DND-41 (cell line): ENCODE measurements at regions not wholly inside any gene's neighbourhood (a gene's known extent, or its start where the extent isn't known, plus 50 kb on each side); places are given as distances from the start of the nearest gene placed in this dataset.

Experiments
- CTCF ChIP-seq: IDR thresholded peaks from 2 replicates; pipeline ENCODE4 v1.5.1; 2012; ENCODE audit warnings: borderline replicate concordance, low read length, moderate library complexity, mild to moderate bottlenecking; ENCODE audit not compliant: poor library complexity, severe bottlenecking; ENCODE audit errors: extremely low read depth
- EZH2 ChIP-seq: IDR thresholded peaks from 3 replicates; pipeline ENCODE4 v1.6.1; 2012; ENCODE audit warnings: borderline replicate concordance, low read depth, mild to moderate bottlenecking, moderate library complexity, low read length, inconsistent platforms; ENCODE audit not compliant: severe bottlenecking

DNA sequence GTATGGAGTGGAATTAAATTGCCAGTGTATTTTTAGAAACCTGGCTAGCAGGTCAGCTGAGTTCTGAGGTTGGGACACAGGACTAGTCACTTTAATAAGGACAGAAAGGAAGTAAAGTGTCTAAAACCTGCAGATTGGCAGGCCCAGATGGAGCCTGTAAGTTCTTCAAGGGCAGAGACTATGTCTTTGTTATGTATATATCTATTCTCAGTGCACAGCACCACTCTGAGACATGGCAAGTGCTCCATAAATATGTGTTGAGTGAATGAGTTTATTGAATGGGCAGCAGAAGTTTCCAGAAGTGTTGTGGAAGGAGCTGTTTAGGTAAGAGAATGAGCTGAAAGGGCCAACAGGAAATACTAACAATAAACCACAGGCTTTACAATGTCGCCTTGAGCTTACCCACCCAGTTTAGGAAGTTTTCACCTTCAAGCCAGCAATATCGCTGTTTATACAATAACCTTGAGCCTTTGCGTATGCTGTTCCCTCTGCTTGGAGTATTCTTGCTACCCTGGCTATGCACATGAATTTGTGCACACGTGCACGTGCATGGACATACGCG, 109.5 kb upstream of the TMPO start:
- TF ChIP-seq CTCF (no peak), EZH2 (no peak)
